SK-N-SH treated with all-trans-retinoic acid at 6 μM for 48 hours (cell line): ENCODE measurements at regions not wholly inside any gene's neighbourhood (a gene's known extent, or its start where the extent isn't known, plus 50 kb on each side); places are given as distances from the start of the nearest gene placed in this dataset.

Source experiments
- CSDC2 ChIP-seq: fragments of 250-450 bp; sonication (Bioruptor Pico); IDR thresholded peaks from 2 replicates; pipeline ENCODE4 v1.5.0; 2020; ENCODE audit warnings: mild to moderate bottlenecking, moderate library complexity
- PATZ1 ChIP-seq: fragments of 250-450 bp; sonication (Bioruptor Pico); IDR thresholded peaks from 2 replicates; pipeline ENCODE4 v1.8.0; 2020; ENCODE audit warnings: mild to moderate bottlenecking, moderate library complexity, borderline replicate concordance

- peak; percentile 30; the same call in 1 of the 2 replicates for TF ChIP-seq CSDC2 (CRISPR knock-in tag)
- TF ChIP-seq PATZ1 (CRISPR knock-in tag): no peak
Measured at GRCh38 chr7:24231493-24231892, 52.5 kb upstream of the NPY start.
